GM21526 (cell line): ENCODE measurements at regions not wholly inside any gene's neighbourhood (a gene's known extent, or its start where the extent isn't known, plus 50 kb on each side); places are given as distances from the start of the nearest gene placed in this dataset.
"Not testable (repeated sequence)": the region's sequence is repeated elsewhere in the genome, so short reads cannot be mapped to it uniquely, and the experiment has no call there.

Experiments
- ATAC-seq: cut with Tn5 transposase; IDR thresholded peaks from one replicate; pipeline ENCODE4 v1.9.1; 2021; ENCODE audit warnings: moderate library complexity; ENCODE audit not compliant: unreplicated experiment, low FRiP score

DNA sequence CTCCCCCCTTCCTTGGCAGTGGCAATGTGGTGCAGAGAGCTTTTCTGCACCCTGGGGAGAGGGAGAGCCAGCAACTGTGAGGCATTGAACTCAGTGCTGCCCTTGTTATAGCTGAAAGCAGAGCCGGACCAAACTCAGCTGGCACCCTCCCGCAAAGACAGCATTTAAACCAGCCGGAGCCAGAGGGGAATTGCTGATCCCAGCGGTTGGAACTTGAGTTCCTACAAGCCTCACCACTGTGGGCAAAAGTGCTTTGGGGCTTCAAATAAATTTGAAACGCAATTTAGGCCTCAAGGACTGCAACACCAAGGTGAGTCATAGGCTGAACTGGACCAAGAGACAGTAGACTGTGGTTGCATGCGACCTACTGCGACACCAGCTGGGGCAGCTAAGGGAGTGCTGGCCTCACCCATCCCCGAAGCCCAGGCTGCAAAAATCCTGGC is 207.6 kb upstream of the CDKN2B start:
- no peak for ATAC-seq

DNA sequence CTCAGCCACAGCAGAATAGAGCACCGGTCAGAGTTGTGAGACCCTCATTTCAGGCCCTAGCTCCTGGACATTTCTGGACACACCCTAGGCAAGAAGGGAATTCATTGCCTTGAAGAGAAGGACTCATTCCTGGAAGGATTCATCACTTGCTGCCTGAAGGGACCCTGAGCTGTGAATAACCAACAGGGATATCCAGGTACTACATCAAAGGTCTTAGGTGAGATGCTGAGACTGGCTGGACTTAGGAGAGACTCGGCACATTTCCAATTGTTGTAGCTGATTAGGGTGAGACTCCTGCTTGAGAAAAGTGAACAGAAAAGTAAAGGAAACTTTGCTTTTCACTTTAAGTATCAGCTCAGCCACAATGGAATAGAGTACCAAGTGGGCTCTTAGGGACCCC is 208.1 kb upstream of the CDKN2B start:
- no peak for ATAC-seq

DNA sequence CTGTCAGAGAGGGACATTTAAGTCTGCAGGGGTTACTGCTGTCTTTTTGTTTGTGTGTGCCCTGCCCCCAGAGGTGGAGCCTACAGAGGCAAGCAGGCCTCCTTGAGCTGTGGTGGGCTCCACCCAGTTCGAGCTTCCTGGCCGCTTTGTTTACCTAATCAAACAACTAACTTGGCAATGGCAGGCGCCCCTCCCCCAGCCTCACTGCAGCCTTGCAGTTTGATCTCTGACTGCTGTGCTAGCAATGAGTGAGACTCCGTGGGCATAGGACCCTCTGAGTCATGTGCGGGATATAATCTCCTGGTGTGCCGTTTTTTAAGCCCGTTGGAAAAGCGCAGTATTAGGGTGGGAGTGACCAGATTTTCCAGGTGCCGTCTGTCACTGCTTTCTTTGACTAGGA is 216.8 kb upstream of the CDKN2B start:
- ATAC-seq, result not testable (repeated sequence)

DNA sequence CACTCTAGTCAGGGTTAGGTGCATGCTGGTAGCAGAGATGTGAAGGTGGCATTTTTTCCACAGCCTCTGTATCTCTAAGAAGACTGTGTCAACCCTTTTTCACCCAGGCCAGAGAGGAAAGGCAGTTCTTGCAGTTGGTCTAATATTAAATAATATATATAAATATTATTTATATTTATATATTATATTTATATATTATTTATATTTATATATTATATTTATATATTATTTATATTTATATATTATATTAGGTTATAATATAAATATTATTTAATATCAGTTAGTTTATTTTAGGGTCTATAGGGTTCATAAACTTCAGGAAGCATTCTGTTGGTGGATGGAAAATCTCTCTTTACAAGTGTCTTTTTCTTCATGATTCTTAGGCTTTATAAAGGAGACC is 218.6 kb upstream of the DMRTA1 start:
- ATAC-seq, result no peak

DNA sequence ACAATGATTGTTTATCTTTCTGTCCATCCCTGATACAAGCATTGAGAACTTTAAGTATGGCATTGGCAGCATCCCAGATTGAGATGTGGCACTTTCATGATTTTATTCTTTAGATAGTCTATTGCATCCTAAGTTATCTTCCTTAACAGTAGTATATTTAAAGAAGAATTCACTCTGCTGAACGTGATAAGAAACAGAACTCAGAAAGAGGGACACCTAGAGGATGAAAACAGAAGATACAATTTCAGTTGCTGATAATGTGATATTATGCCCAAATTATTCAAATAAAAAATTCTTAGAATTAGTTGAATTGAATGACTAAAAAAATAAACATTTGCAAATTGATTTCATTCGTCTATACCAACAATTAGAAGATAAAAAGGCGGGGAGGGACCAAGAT is 218.1 kb upstream of the DMRTA1 start:
- ATAC-seq, result no peak

DNA sequence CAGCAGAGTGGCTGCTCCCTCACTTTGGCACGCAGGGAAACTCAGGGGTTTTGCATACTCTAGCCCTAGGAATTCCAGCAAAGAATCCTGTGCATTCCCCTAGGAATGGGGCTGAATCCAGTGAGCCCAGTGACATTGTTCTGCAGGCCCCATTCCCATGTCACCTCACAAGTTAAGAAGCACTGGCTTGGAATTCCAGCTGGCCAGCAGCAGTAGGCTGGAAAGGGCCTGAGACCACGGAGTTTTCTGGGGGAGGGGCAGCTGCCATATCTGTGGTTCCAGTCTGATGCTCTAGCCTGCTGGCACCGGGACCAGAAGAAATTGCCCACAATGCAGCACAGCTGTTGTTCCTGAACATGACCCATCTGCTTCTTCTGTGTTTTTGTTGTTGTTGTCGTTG is 217.6 kb upstream of the DMRTA1 start:
- ATAC-seq, result no peak

DNA sequence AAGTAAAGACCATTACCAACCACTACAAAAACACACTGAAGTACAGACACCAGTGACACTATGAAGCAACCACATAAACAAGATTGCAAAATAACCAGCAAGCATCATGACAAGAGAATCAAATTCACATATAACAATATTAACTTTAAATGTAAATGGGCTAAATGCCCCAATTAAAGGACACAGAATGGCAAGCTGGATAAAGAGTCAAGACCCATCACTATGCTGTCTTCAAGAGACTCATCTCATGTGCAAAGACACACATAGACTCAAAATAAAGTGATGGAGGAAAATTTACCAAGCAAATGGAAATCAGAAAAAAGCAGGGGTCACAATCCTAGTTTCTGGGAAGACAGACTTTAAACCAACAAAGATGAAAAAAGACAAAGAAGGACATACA is 215.3 kb upstream of the DMRTA1 start:
- not testable (repeated sequence) for ATAC-seq

DNA sequence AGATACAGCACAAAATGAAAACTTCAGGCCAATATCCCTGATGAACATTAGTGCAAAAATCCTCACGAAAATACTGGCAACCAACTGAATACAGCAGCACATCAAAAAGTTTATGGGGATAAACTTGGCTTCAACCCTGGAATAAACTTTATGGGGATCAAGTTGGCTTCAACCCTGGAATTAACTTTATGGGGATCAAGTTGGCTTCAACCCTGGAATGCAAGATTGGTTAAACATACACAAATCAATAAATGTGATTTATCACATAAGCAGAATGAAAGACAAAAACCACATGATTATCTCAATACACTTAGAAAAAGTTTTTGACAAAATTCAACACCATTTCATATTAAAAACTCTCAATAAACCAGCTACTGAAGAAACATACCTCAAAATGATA is 213.7 kb upstream of the DMRTA1 start:
- ATAC-seq, result no peak

DNA sequence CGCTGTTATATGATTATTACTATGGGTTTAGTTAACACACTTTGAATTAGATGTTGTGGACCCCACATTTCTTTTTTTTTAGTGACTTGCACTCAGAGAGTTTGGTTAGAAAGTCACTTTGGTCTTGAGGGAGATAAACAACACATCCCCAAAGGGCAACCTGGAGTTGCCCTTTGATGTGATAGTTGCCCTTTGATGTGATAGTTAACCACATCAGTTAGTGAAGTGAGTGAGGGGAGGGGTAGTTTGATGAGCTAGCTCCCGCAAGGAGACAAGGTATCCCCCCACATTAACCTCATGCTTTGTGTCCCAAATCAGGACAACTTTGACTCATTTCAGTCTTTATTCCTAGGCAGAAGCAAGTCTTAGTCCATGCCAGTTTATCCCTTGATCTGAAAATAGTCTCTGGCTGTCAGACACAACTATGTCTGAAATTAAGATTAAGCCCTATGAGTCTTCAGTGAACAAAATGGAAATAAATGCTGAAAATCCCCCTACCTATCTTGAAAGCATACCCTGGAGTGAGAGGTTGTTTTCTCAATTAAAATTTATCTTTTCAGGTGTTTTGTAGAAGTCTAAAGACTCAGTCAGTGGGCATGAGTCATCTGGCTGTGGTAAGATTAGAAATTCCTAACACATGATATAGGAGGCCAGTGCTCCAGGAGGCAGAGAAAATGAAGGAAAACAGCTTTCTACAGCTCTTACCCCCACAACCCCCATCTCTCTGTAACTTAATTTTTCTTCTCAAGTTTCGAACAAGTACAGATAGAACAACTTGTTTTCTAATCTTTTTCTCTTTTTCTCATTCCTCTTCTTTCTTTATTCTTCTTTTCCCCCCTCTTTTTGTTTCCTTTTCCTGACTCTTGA is 208.9 kb upstream of the DMRTA1 start:
- ATAC-seq, result no peak

DNA sequence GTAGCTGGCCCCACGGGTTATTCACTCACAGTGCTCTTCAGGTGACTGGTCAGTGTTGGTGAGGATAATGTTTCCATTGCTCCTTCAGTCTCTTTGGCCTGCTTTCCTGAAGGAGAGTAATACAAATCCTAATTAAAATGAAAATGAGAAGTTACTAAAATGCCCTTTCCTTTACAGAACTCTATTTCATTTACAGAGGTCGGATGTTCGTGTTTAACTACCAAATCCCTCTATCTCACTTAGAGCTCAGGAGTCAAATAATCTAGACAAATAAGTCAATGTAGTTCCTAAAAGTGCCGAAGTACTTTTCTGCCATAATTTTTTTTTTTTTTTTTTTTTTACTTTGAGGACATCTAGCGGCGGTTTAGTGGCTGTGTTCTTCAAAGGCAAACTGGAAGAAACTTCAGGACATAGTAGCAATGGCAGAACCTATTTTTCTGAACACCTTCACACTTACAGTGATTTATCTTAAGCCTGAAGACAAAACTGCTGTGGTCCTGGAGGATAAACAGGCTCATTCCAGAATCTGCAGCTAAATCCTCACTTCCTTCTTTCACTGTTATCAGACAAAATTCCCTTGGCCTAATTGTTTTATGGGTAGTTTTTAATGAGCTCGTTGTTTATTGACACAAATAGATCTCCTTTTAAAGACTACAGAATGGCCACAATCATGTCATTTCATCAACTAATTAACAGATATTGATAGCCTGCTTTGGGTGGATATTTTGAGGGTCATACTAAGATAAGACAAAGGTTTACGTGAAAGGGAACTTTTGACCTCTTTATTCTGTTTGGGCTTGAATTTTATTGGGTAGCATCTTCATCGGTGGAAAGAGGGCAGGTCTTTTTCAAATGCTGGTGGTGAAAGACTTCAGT is 207.6 kb upstream of the DMRTA1 start:
- no peak for ATAC-seq

DNA sequence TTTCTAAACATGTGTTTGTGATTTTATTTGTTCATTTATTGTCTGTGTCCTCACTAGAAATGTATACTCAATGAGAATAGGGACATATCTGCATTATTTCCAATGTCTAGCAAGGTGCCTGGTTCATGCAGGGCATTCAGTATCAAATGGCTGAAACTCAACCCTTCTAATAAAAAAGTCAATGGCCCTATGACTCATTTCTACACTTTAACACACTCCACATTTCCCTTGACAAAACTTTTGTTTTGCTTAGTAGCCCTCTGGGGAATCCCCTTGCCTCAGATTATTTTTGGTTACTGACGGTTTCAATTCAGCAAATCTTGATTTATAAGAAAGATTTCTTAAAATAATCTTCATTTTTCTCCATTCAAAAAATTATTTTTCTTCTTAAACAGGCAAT is 206.0 kb upstream of the DMRTA1 start:
- peak; percentile 74 for ATAC-seq

DNA sequence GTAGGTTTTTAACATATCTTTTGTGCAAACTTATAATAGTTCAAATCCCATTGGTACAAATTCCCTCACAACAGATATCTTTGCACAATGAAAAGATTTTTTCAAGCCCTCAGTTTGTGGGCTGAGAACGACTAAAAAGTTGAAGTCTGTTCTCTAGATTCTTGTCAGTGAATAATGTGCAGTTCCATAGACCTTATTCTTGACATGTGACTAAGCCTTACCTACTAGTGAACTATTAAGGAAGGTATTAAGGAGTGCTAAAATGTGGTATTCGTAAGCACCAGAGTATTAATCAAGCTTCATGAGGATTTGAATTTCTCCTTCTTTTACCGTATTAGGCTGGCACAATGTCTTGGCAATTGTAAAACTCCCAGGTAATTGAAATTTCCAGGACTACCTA is 205.6 kb upstream of the DMRTA1 start:
- ATAC-seq, result no peak

DNA sequence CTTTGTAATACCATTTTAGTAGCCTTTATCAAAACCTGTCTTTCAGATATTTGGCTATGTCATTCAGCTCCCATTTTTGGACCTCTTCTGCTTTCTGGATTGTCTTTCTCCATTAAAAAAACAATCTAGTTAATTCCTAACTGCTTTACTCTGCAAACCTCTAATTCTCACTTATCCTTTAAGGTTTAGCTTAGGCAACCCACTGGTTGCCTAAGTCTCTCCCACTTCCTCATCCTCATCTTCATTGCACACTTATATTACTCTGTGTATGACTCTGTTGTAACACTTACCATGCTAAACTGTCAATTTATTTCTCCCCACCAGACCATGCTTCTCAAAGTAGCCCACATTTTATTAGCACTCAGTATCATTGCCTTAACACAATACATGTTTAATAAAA is 205.0 kb upstream of the DMRTA1 start:
- no peak for ATAC-seq

DNA sequence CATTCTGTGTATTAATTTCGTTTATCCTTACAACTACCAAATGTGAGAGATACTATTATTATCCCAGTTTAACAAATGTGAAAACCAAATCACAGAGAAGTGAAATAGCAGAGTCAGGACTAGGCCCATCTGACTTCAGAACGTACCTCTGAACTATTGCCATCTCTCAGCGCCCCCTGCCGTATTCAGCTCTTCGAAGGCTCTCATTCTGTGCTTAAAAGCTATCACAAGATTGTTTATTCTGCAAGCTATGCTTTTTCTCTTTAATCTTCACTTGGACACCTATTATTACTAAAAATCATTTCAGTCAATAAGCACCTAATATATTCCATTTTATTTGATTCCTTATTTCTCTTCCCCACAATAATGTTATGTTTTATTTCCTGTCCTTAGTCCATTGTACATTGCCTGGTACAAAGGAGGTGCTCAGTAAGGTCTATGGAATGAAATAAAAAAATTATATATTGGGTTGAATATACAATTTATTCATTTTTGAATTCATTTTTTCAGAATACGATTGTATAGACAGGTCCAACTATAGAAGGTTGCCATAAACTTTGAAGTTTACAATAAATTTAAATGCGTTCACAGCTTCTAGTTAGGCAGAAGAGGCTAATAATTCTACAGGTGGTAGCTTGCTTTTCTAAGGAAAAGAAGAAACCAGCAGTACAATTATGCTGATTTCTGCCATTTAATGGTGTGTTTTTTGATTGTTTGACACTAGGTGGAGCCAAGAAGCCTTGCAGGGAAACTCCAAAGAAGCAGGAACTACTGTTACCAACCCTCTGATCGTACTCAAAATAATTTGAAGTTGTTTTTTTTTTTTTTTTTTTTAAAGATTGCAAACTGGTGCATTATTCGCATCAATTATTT is 202.2 kb upstream of the DMRTA1 start:
- ATAC-seq, result peak; percentile 48

DNA sequence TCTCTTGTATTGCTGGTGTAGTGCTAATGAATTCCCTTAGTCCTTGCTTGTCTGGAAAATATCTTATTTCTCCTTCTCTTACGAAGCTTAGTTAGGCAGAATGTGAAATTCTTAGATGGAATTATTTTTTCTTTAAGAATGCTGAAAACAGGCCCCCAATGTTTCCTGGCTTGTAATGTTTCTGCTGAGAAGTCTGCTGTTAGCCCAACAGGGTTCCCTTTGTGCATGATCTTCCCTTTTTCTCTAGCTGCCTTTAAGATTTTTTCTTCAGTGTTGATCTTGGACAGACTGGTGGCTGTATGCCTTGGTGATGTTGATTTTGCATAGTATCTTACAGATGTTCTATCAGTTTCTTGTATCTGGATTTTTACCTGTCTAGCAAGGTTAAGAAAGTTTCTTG is 191.3 kb upstream of the DMRTA1 start:
- no peak for ATAC-seq

DNA sequence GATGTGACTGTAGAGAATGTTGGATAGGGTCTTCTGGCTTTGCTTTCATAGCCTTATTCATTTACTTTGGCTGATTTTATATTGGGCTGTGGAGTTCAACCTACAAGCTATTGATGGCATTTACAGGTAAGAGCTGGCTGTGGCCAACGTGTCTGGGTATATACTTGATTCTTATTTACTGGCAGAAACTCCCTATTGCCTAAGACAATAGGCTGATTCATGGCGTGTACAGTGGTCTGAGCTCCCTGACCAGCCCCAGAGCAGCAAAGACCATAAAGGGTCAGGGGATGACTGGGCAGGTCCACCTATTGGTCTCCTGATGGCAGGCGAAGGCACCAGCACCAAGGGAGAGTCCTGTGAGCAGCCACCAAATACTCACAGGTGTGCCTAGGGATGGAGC is 190.2 kb upstream of the DMRTA1 start:
- no peak for ATAC-seq

DNA sequence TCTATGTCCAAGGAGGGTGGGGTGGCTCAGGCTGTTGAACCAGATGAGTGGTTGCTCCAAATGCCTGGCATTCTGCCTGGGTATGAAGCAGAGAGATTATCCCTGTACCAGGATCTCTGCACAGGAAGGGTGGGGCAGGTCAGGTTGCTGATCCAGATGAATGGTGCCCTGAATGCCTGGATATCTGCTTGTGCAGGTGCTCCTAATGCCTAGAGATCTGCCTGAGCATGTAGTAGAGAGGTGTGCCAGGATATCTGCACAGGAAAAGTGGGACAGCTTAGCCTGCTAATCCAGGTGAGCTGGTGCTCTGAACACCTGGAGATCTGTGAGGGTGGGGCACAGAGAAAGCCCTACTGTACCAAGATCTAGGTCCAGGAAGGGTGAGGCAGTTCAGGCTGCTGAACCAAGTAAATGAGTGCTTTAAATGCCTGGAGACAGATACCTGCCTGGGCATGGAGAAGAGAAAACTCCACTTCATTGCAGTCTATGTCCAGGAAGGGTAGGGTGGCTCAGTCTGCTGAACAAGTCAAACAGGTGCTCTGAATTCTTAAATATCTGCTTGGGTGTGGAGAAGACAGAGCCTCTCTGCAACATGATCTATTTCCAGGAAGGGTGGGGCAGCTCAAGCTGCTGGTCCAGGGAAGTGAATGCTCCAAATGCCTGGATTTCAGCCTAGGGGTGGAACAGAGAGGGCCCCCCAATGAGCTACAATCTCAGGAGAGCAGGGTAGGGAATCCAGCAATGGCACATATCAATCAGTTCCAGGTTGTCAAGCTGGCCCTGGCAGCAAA is 189.4 kb upstream of the DMRTA1 start:
- no peak for ATAC-seq

DNA sequence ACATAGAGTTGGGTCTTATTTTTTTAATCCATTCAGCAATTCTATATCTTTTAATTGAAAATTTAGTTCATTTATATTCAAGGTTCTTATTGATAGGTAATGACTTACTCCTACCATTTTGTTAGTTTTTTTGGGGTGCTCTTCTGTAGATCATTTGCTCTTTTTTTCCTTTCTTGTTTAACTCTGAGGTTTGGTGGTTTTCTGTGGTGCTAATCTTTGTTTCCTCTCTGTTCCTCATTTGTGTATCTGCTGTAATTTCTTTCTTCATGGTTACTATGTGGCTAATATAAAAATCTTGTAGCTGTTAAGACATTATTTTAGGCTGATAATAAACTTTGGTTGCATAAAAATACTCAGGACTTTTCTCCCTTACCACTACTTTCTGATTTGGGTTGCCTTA is 181.6 kb upstream of the DMRTA1 start:
- ATAC-seq, result no peak

DNA sequence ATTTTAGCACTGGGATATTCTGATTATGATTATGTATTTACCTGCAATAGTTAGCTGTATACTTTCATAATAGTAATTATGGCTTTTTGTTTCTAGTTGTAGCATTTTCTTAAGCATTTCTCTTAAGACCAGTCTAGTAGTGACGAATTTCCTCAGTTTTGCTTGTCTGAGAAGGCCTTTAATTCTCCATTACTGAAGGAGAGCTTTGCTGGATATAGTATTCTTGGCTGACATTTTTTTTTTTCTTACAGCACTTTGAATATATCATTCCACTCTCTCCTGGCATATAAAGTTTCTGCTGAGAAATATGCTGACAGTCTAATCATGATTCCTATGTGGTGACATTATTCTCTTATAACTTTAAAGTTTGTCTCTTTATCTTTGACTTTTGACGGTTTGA is 181.1 kb upstream of the DMRTA1 start:
- no peak for ATAC-seq

DNA sequence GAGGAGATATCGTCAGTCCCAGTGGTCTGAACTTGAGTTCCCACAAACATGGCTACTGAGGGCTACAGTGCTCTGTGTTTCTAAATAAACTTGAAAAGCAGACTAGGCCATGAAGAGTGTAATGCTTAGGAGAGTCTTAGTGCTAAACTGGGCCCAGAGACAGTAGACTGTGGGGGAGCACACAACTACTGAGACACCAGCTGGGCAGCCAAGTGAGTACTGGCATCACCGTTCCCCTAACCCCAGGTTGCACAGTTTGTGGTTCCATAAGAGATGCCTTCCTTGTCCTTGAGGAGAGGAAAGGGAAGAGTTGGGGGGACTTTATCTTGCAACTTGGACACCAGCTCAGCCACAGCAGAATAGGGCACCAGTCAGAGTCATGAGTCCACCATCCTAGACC is 172.1 kb upstream of the DMRTA1 start:
- ATAC-seq, result no peak
